CD14-positive monocyte (primary cell): ENCODE measurements at regions not wholly inside any gene's neighbourhood (a gene's known extent, or its start where the extent isn't known, plus 50 kb on each side); places are given as distances from the start of the nearest gene placed in this dataset.

Experiments
- DNase-seq, 3 donors: peaks; one replicate each; pipeline ENCODE4 v3.0.0-alpha.2; 2011 to 2022
- H2AFZ ChIP-seq: 2 replicates; pipeline ENCODE4 v1.6.0; 2012; ENCODE audit warnings: mild to moderate bottlenecking, low read depth, low read length, inconsistent platforms; ENCODE audit not compliant: insufficient read depth, poor library complexity, severe bottlenecking
- H3K27ac ChIP-seq, 2 donors: 1 replicate in 1 of 2; 2 replicates in 1 of 2; pipeline ENCODE4 v1.5.1; 2012 to 2013; ENCODE audit warnings: low read length in 2 of 2, control low read depth in 1 of 2, inconsistent platforms in 1 of 2, low read depth in 1 of 2, mild to moderate bottlenecking in 1 of 2
- H3K27me3 ChIP-seq, 2 donors: one replicate each; pipeline versions ENCODE4 v1.6.0 to v1.6.1; 2011 to 2013; ENCODE audit warnings: low read length in 2 of 2; ENCODE audit not compliant: control insufficient read depth in 2 of 2, insufficient read depth in 2 of 2
- H3K36me3 ChIP-seq, 2 donors: replicated peaks in 1 of 2; 1 replicate in 1 of 2; 2 replicates in 1 of 2; pipeline versions ENCODE4 v1.5.1 to v1.6.1; 2012 to 2013; ENCODE audit warnings: low read length in 2 of 2, control low read depth in 1 of 2, inconsistent platforms in 1 of 2, mild to moderate bottlenecking in 1 of 2; ENCODE audit not compliant: insufficient read depth in 2 of 2, control insufficient read depth in 1 of 2
- H3K4me1 ChIP-seq, 2 donors: 1 replicate in 1 of 2; 2 replicates in 1 of 2; pipeline versions ENCODE4 v1.5.1 to v1.6.1; 2012 to 2013; ENCODE audit warnings: low read length in 2 of 2, control low read depth in 1 of 2, inconsistent platforms in 1 of 2, mild to moderate bottlenecking in 1 of 2, moderate library complexity in 1 of 2; ENCODE audit not compliant: insufficient read depth in 2 of 2, control insufficient read depth in 1 of 2
- H3K4me2 ChIP-seq: replicated peaks from 2 replicates; pipeline ENCODE3; 2012; ENCODE audit warnings: low read length, moderate library complexity, mild to moderate bottlenecking; ENCODE audit not compliant: poor library complexity, severe bottlenecking; ENCODE audit errors: extremely low read depth
- H3K4me3 ChIP-seq, 3 experiments: fragments of 200-600 bp in 1 of 3; sonication (generic) in 1 of 3; replicated peaks in 1 of 3; 1 replicate in 2 of 3; 2 replicates in 1 of 3; pipeline ENCODE4 v1.5.1; 2011 to 2013; ENCODE audit warnings: low read length in 3 of 3, mild to moderate bottlenecking in 3 of 3, control low read depth in 2 of 3, low read depth in 2 of 3, inconsistent platforms in 1 of 3, moderate library complexity in 1 of 3
- H3K79me2 ChIP-seq: 2 replicates; pipeline ENCODE4 v1.6.0; 2012; ENCODE audit warnings: mild to moderate bottlenecking, control low read depth, inconsistent platforms, low read length, moderate library complexity; ENCODE audit not compliant: insufficient read depth
- H3K9ac ChIP-seq: 2 replicates; pipeline ENCODE4 v1.6.0; 2017; ENCODE audit warnings: low read length, mild to moderate bottlenecking; ENCODE audit not compliant: insufficient read depth, poor library complexity, severe bottlenecking
- H3K9me3 ChIP-seq, 2 donors: replicated peaks in 1 of 2; 1 replicate in 1 of 2; 2 replicates in 1 of 2; pipeline versions ENCODE4 v1.5.1 to v1.6.1; 2012 to 2013; ENCODE audit warnings: low read length in 2 of 2, control low read depth in 1 of 2; ENCODE audit not compliant: control insufficient read depth in 1 of 2, insufficient read depth in 1 of 2
- H4K20me1 ChIP-seq: 2 replicates; pipeline ENCODE4 v1.6.0; 2012; ENCODE audit warnings: mild to moderate bottlenecking, low read length, control low read depth, moderate library complexity; ENCODE audit not compliant: insufficient read depth
- H3K27ac Mint-ChIP-seq, 7 donors: one replicate each; pipeline ENCODE4 v1.8.0; 2020; ENCODE audit warnings: mild to moderate bottlenecking in 7 of 7, mixed read lengths in 7 of 7, moderate library complexity in 6 of 7, inconsistent platforms in 2 of 7
- H3K27me3 Mint-ChIP-seq, 3 donors: one replicate each; pipeline ENCODE4 v1.8.0; 2021 to 2022; ENCODE audit warnings: low read depth in 3 of 3, mild to moderate bottlenecking in 3 of 3, mixed read lengths in 3 of 3, moderate library complexity in 3 of 3, inconsistent platforms in 1 of 3
- H3K36me3 Mint-ChIP-seq, 2 donors: one replicate each; pipeline ENCODE4 v1.8.0; 2020; ENCODE audit warnings: mixed read lengths in 2 of 2, inconsistent platforms in 1 of 2, mild to moderate bottlenecking in 1 of 2
- H3K4me1 Mint-ChIP-seq: one replicate; pipeline ENCODE4 v1.8.0; 2020; ENCODE audit warnings: mild to moderate bottlenecking, mixed read lengths
- H3K4me3 Mint-ChIP-seq, 2 donors: one replicate each; pipeline ENCODE4 v1.8.0; 2020; ENCODE audit warnings: mild to moderate bottlenecking in 2 of 2, mixed read lengths in 2 of 2, moderate library complexity in 1 of 2
- H3K9me3 Mint-ChIP-seq, 7 donors: one replicate each; pipeline ENCODE4 v1.8.0; 2020 to 2022; ENCODE audit warnings: mixed read lengths in 7 of 7, mild to moderate bottlenecking in 6 of 7, moderate library complexity in 6 of 7, inconsistent platforms in 2 of 7
- CTCF ChIP-seq: fragments of 200-600 bp; IDR thresholded peaks from one replicate; pipeline ENCODE4 v1.8.0; 2022; ENCODE audit warnings: antibody characterized with exemption, mild to moderate bottlenecking
- WGBS: methylation state at CpG from one replicate; pipeline ENCODE4 v1.1.5; 2013; ENCODE audit warnings: missing lambda C conversion rate; ENCODE audit not compliant: insufficient coverage; 5-methylcytosine and 5-hydroxymethylcytosine counted together
- intact Hi-C, 2 donors: fragments of 100-400 bp; cut with micrococcal nuclease; formaldehyde crosslinking; loops; one replicate each; pipeline versions ENCODE4 v1.15.0 to v1.15.1; 2023

- WGBS = no CpG with 5 or more reads among the region's 1 CpG
- Histone ChIP-seq H3K27me3 (no peaks in the 10 kb centered on the region), H3K4me1 (no peaks in the 10 kb centered on the region), H3K9ac (no peak overlapping the region), H3K4me2 (no peak overlapping the region), H2AFZ (no peak overlapping the region), H3K9me3 (no peaks in the 10 kb centered on the region), H4K20me1 (no peaks in the 10 kb centered on the region), H3K27ac (no peak overlapping the region), H3K79me2 (no peaks in the 10 kb centered on the region), H3K36me3 (no peaks in the 10 kb centered on the region), H3K4me3 (no peak overlapping the region)
- no peak overlapping the region for H3K4me3 Mint-ChIP-seq
- intact Hi-C loops = no loop called here
- no peak for TF ChIP-seq CTCF
- H3K9me3 Mint-ChIP-seq = no peaks in the 10 kb centered on the region
- DNase-seq = no peak
- H3K27me3 Mint-ChIP-seq = no peaks in the 10 kb centered on the region
- H3K4me1 Mint-ChIP-seq = peaks cover 4% of the 10 kb centered on the region
- no peaks in the 10 kb centered on the region for H3K36me3 Mint-ChIP-seq
- H3K27ac Mint-ChIP-seq = no peak overlapping the region
These were observed 497.7 kb upstream of the TBL1XR1 start for GRCh38 chr3:177694951-177695350.

- no peaks in the 10 kb centered on the region for H3K4me1 ChIP-seq
- no peak overlapping the region for H3K4me2 ChIP-seq
- Mint-ChIP-seq H3K9me3 (no peaks in the 10 kb centered on the region), H3K27ac (no peak overlapping the region), H3K4me1 (no peaks in the 10 kb centered on the region), H3K4me3 (no peak overlapping the region), H3K36me3 (no peaks in the 10 kb centered on the region), H3K27me3 (peaks cover 0 to 2% (median 0%) of the 10 kb centered on the region in 3 donors)
- no peaks in the 10 kb centered on the region for H3K9me3 ChIP-seq
- H3K27ac ChIP-seq = no peak overlapping the region
- no peak overlapping the region for H2AFZ ChIP-seq
- H3K9ac ChIP-seq = no peak overlapping the region
- no peaks in the 10 kb centered on the region for H4K20me1 ChIP-seq
- no peak overlapping the region for H3K4me3 ChIP-seq
- no peaks in the 10 kb centered on the region for H3K36me3 ChIP-seq
- no peak for TF ChIP-seq CTCF
- no peak for DNase-seq
- no peaks in the 10 kb centered on the region for H3K79me2 ChIP-seq
- intact Hi-C loops = no loop called here
- 93% methylated on average over 5 of the region's 7 CpGs for WGBS
- H3K27me3 ChIP-seq = no peaks in the 10 kb centered on the region
These were observed 502.8 kb upstream of the TBL1XR1 start for GRCh38 chr3:177700117-177700516.
